SK-N-SH (cell line): ENCODE measurements at regions not wholly inside any gene's neighbourhood (a gene's known extent, or its start where the extent isn't known, plus 50 kb on each side); places are given as distances from the start of the nearest gene placed in this dataset.

Experiments
- CTCF ChIA-PET: fragments of 300-600, 350-600 bp; formaldehyde crosslinking; extraction: SDS; loops from one replicate; lab custom pipeline; 2021; lab: Yijun Ruan, JAX
- POLR2A ChIA-PET: fragments of 350-600 bp; sonication (Branson Sonifier 250); formaldehyde crosslinking; extraction: SDS; loops from one replicate; lab custom pipeline; 2020; ENCODE audit warnings: antibody characterized with exemption, inconsistent platforms; lab: Yijun Ruan, JAX
- DNase-seq: peaks from one replicate; pipeline ENCODE4 v3.0.0; 2012
- H2AFZ ChIP-seq: fragments of 200-600 bp; sonication (generic); 2 replicates; pipeline ENCODE4 v1.8.1; 2016; ENCODE audit warnings: antibody characterized with exemption, mild to moderate bottlenecking, low read depth
- H3F3A ChIP-seq: fragments of 200-600 bp; sonication (generic); replicated peaks from 2 replicates; pipeline ENCODE3; 2016; ENCODE audit warnings: antibody characterized with exemption, mild to moderate bottlenecking; ENCODE audit not compliant: insufficient read depth
- H3K27ac ChIP-seq, 2 experiments: fragments of 200-500 bp in 1 of 2; fragments of 200-600 bp in 1 of 2; sonication (Bioruptor generic) in 1 of 2; sonication (generic), shearing (Covaris generic) in 1 of 2; 2 replicates each; pipeline versions ENCODE4 v1.5.1 to v1.6.1; 2014 to 2016; ENCODE audit warnings: low read depth in 2 of 2, inconsistent platforms in 1 of 2, low read length in 1 of 2, mild to moderate bottlenecking in 1 of 2, mixed read lengths in 1 of 2
- H3K27me3 ChIP-seq: fragments of 200-600 bp; sonication (generic), shearing (Covaris generic); 2 replicates; pipeline ENCODE4 v1.6.1; 2016; ENCODE audit warnings: mixed run types; ENCODE audit not compliant: insufficient read depth
- H3K36me3 ChIP-seq, 2 experiments: fragments of 200-500 bp in 1 of 2; fragments of 200-600 bp in 1 of 2; sonication (Bioruptor generic) in 1 of 2; sonication (generic) in 1 of 2; replicated peaks in 1 of 2; 2 replicates each; pipeline versions ENCODE3 to v1.5.1; 2014 to 2016; ENCODE audit warnings: low read length in 1 of 2, mild to moderate bottlenecking in 1 of 2; ENCODE audit not compliant: insufficient read depth in 2 of 2, control insufficient read depth in 1 of 2
- H3K4me1 ChIP-seq, 2 experiments: fragments of 200-500 bp in 1 of 2; fragments of 200-600 bp in 1 of 2; sonication (Bioruptor generic) in 1 of 2; sonication (generic), shearing (Covaris generic) in 1 of 2; 2 replicates each; pipeline versions ENCODE4 v1.5.1 to v1.6.1; 2014 to 2016; ENCODE audit warnings: low read depth in 1 of 2, low read length in 1 of 2, mixed run types in 1 of 2; ENCODE audit not compliant: insufficient read depth in 2 of 2, control insufficient read depth in 1 of 2
- H3K4me2 ChIP-seq: fragments of 200-600 bp; sonication (generic), shearing (Covaris generic); 2 replicates; pipeline ENCODE4 v1.6.1; 2017; ENCODE audit warnings: mixed run types
- H3K4me3 ChIP-seq, 2 experiments: fragments of 200-500 bp in 1 of 2; fragments of 200-600 bp in 1 of 2; sonication (Bioruptor generic) in 1 of 2; sonication (generic), shearing (Covaris generic) in 1 of 2; 2 replicates each; pipeline versions ENCODE4 v1.5.1 to v1.8.1; 2014 to 2016; ENCODE audit warnings: low read depth in 2 of 2, inconsistent platforms in 1 of 2, low read length in 1 of 2, mild to moderate bottlenecking in 1 of 2, mixed read lengths in 1 of 2, moderate library complexity in 1 of 2
- H3K79me2 ChIP-seq: fragments of 200-600 bp; sonication (generic); 2 replicates; pipeline ENCODE4 v1.8.1; 2017; ENCODE audit warnings: mild to moderate bottlenecking; ENCODE audit not compliant: insufficient read depth
- H3K9ac ChIP-seq: fragments of 200-600 bp; sonication (generic); 2 replicates; pipeline ENCODE4 v1.6.1; 2017; ENCODE audit warnings: mixed run types
- H3K9me2 ChIP-seq: fragments of 200-600 bp; sonication (generic); 2 replicates; pipeline ENCODE4 v1.6.1; 2017; ENCODE audit warnings: mixed run types
- H3K9me3 ChIP-seq: fragments of 200-600 bp; sonication (generic); 2 replicates; pipeline ENCODE4 v1.6.1; 2017; ENCODE audit warnings: mixed run types, mild to moderate bottlenecking, moderate library complexity
- H4K20me1 ChIP-seq: fragments of 200-600 bp; sonication (generic); 2 replicates; pipeline ENCODE4 v1.6.1; 2017; ENCODE audit warnings: mild to moderate bottlenecking, mixed run types; ENCODE audit not compliant: insufficient read depth
- CTCF ChIP-seq: fragments of 200-600 bp; sonication (generic); IDR thresholded peaks from 2 replicates; pipeline ENCODE4 v1.6.1; 2017; ENCODE audit warnings: antibody characterized with exemption, mild to moderate bottlenecking, moderate library complexity
- EP300 ChIP-seq, 2 experiments: IDR thresholded peaks; 2 replicates each; pipeline versions ENCODE4 v1.4.0 to v1.6.1; 2012; ENCODE audit warnings: borderline replicate concordance in 1 of 2, low read depth in 1 of 2, low read length in 1 of 2
- FOXJ3 ChIP-seq: sonication (generic); formaldehyde crosslinking; IDR thresholded peaks from 2 replicates; pipeline ENCODE4 v1.5.1; 2020; ENCODE audit warnings: mild to moderate bottlenecking, missing genetic modification reagents
- FOXM1 ChIP-seq: IDR thresholded peaks from 2 replicates; pipeline ENCODE4 v1.4.0; 2012; ENCODE audit warnings: low read depth, mild to moderate bottlenecking
- MEF2A ChIP-seq: IDR thresholded peaks from 2 replicates; pipeline ENCODE4 v1.4.0; 2012; ENCODE audit warnings: low read depth, borderline replicate concordance
- RAD21 ChIP-seq: IDR thresholded peaks from 2 replicates; pipeline ENCODE4 v1.6.1; 2012; ENCODE audit warnings: mild to moderate bottlenecking, low read length
- RXRA ChIP-seq: IDR thresholded peaks from 2 replicates; pipeline ENCODE4 v1.4.0; 2012; ENCODE audit warnings: low read depth, mild to moderate bottlenecking, borderline replicate concordance
- SMC3 ChIP-seq: IDR thresholded peaks from 2 replicates; pipeline ENCODE4 v1.6.1; 2012; ENCODE audit warnings: low read depth, low read length, improper control_type of control experiment
- TCF12 ChIP-seq: IDR thresholded peaks from 2 replicates; pipeline ENCODE4 v1.4.0; 2012
- TEAD4 ChIP-seq: IDR thresholded peaks from 2 replicates; pipeline ENCODE4 v1.4.0; 2012; ENCODE audit warnings: mild to moderate bottlenecking, borderline replicate concordance; ENCODE audit not compliant: insufficient read depth
- YY1 ChIP-seq: IDR thresholded peaks from 2 replicates; pipeline ENCODE4 v1.4.0; 2012; ENCODE audit warnings: low read depth, mild to moderate bottlenecking
- WGBS: methylation state at CpG from one replicate; pipeline ENCODE4 v1.1.6; 2017; ENCODE audit warnings: low lambda C conversion rate; 5-methylcytosine and 5-hydroxymethylcytosine counted together
- TF ChIP-seq, protein P1 (sequence below): IDR thresholded peaks from 2 replicates; pipeline ENCODE4 v1.4.0; 2012; ENCODE audit warnings: low read depth, borderline replicate concordance
- TF ChIP-seq, protein P2 (sequence below): IDR thresholded peaks from 2 replicates; pipeline ENCODE4; 2012
- TF ChIP-seq, protein P3 (sequence below): fragments of 150-350 bp; IDR thresholded peaks from 2 replicates; pipeline ENCODE4 v1.6.1; 2016; ENCODE audit warnings: mild to moderate bottlenecking, low read depth, low read length
- TF ChIP-seq, protein P4 (sequence below): IDR thresholded peaks from 2 replicates; pipeline ENCODE4 v1.4.0; 2012; ENCODE audit warnings: low read depth, borderline replicate concordance

- Histone ChIP-seq H3K9me3 (no peaks in the 10 kb centered on the region), H3K9ac (no peak overlapping the region), H3K27ac (no peak overlapping the region), H4K20me1 (no peaks in the 10 kb centered on the region), H3K4me1 (no peaks in the 10 kb centered on the region; a peak in 1 of 4 replicates), H3K9me2 (no peaks in the 10 kb centered on the region), H2AFZ (no peak overlapping the region; the same call in 1 of the 2 replicates), H3K27me3 (no peaks in the 10 kb centered on the region), H3K4me3 (no peak overlapping the region; a peak in 1 of 4 replicates), H3K79me2 (no peaks in the 10 kb centered on the region), H3F3A (no peaks in the 10 kb centered on the region), H3K4me2 (no peak overlapping the region; the same call in 1 of the 2 replicates), H3K36me3 (no peaks in the 10 kb centered on the region)
- DNase-seq, result peak; percentile 21
- 0% methylated on average over 1 of the region's 1 CpG for WGBS
- TF ChIP-seq, protein P1, sequence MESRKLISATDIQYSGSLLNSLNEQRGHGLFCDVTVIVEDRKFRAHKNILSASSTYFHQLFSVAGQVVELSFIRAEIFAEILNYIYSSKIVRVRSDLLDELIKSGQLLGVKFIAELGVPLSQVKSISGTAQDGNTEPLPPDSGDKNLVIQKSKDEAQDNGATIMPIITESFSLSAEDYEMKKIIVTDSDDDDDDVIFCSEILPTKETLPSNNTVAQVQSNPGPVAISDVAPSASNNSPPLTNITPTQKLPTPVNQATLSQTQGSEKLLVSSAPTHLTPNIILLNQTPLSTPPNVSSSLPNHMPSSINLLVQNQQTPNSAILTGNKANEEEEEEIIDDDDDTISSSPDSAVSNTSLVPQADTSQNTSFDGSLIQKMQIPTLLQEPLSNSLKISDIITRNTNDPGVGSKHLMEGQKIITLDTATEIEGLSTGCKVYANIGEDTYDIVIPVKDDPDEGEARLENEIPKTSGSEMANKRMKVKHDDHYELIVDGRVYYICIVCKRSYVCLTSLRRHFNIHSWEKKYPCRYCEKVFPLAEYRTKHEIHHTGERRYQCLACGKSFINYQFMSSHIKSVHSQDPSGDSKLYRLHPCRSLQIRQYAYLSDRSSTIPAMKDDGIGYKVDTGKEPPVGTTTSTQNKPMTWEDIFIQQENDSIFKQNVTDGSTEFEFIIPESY, result no peak
- peak; percentile 76 for TF ChIP-seq CTCF
- no peak for TF ChIP-seq MEF2A
- TF ChIP-seq RAD21, result peak; percentile 75
- peak; percentile 39 for TF ChIP-seq SMC3
- ChIA-PET POLR2A (interaction anchor here (1.2 kb wide), 1 partner anchor 147 kb away, joined by 4 read pairs; the partner anchor contains the start of genes PDCD10 and SERPINI1), CTCF (interaction anchor here (0.6 to 2.7 kb wide), 33 partner anchors 9 to 502 kb away, joined by 3 to 29 read pairs (median 4); partner anchors contain the start of genes SERPINI1 and ZBBX)
Measured at GRCh38 chr3:167882057-167882667, 146.6 kb downstream of the SERPINI1 start.

DNA sequence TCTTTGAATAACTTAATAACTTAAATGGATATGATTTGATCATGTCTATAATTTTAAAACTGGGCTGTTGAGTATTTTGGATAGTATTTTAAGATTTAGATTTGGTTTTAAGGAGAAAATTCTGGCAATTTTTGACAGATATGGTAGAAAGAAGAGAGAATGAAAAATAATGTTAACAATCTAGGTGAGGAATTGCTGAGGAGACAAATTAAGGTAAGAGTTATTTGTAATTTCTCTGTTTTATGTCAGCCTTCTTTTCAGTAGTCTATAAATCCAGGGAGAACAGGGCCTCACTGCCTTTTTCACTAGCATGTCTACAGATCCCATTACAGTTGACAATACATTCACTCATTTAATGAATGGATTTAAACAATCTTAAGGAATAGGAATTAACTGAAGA is 144.7 kb downstream of the SERPINI1 start:
- Histone ChIP-seq H3K4me3 (no peak overlapping the region), H2AFZ (no peak overlapping the region), H3F3A (no peaks in the 10 kb centered on the region), H3K9me2 (no peaks in the 10 kb centered on the region), H3K36me3 (no peaks in the 10 kb centered on the region), H3K79me2 (no peaks in the 10 kb centered on the region), H4K20me1 (no peaks in the 10 kb centered on the region), H3K27ac (no peak overlapping the region)
- CTCF ChIA-PET, result interaction anchor here (2.2 to 2.3 kb wide), 2 partner anchors 12 to 26 kb away, joined by 9 to 11 read pairs; no protein-coding TSS in a partner anchor
- TF ChIP-seq SMC3, result no peak
- no peak for TF ChIP-seq RXRA
- no peak for TF ChIP-seq RAD21
- TF ChIP-seq EP300 (IDR thresholded peaks at IDR 0.05; ENCODE audit: borderline replicate concordance in 1 of 2, low read depth in 1 of 2, low read length in 1 of 2), result no peak
- TF ChIP-seq, protein P2, sequence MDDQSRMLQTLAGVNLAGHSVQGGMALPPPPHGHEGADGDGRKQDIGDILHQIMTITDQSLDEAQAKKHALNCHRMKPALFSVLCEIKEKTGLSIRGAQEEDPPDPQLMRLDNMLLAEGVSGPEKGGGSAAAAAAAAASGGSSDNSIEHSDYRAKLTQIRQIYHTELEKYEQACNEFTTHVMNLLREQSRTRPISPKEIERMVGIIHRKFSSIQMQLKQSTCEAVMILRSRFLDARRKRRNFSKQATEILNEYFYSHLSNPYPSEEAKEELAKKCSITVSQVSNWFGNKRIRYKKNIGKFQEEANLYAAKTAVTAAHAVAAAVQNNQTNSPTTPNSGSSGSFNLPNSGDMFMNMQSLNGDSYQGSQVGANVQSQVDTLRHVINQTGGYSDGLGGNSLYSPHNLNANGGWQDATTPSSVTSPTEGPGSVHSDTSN, result no peak
- TF ChIP-seq, protein P3, sequence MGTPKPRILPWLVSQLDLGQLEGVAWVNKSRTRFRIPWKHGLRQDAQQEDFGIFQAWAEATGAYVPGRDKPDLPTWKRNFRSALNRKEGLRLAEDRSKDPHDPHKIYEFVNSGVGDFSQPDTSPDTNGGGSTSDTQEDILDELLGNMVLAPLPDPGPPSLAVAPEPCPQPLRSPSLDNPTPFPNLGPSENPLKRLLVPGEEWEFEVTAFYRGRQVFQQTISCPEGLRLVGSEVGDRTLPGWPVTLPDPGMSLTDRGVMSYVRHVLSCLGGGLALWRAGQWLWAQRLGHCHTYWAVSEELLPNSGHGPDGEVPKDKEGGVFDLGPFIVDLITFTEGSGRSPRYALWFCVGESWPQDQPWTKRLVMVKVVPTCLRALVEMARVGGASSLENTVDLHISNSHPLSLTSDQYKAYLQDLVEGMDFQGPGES, result no peak
- TF ChIP-seq YY1, result no peak
- no peak for TF ChIP-seq TEAD4
- TF ChIP-seq, protein P4, sequence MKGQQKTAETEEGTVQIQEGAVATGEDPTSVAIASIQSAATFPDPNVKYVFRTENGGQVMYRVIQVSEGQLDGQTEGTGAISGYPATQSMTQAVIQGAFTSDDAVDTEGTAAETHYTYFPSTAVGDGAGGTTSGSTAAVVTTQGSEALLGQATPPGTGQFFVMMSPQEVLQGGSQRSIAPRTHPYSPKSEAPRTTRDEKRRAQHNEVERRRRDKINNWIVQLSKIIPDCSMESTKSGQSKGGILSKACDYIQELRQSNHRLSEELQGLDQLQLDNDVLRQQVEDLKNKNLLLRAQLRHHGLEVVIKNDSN, result no peak
- no peak for TF ChIP-seq FOXM1
- TF ChIP-seq FOXJ3 (CRISPR knock-in tag), result no peak
- no peak for TF ChIP-seq TCF12
- TF ChIP-seq, protein P1, result no peak
- TF ChIP-seq, all 33 proteins: peak for 0
- H3K9me3 ChIP-seq, result no peaks in the 10 kb centered on the region; the same call in 1 of the 2 replicates
- H3K9ac ChIP-seq, result no peak overlapping the region
- POLR2A ChIA-PET, result no interaction called here
- no peaks in the 10 kb centered on the region for H3K27me3 ChIP-seq
- no peak for DNase-seq
- no peaks in the 10 kb centered on the region; a peak in 1 of 4 replicates for H3K4me1 ChIP-seq
- H3K4me2 ChIP-seq, result no peak overlapping the region
